H54 (cell line): ENCODE measurements at regions not wholly inside any gene's neighbourhood (a gene's known extent, or its start where the extent isn't known, plus 50 kb on each side); places are given as distances from the start of the nearest gene placed in this dataset.
"Not testable (repeated sequence)": the region's sequence is repeated elsewhere in the genome, so short reads cannot be mapped to it uniquely, and the experiment has no call there.

ENCODE experiments used
- DNase-seq: peaks from one replicate; pipeline ENCODE4 v3.0.0; 2011; ENCODE audit warnings: low spot score, mixed read lengths; ENCODE audit not compliant: insufficient read length
- FAIRE-seq: peaks from 3 replicates; lab custom pipeline; 2011; peaks lifted over from hg19 to GRCh38; lab: Jason Lieb, UNC
- POLR2A ChIP-seq: IDR thresholded peaks from 2 replicates; pipeline ENCODE4 v1.6.1; 2011; ENCODE audit warnings: low read depth, mild to moderate bottlenecking, low read length

- TF ChIP-seq POLR2A: no peak
- FAIRE-seq: no peak
- DNase-seq: no peak
These were observed 326.4 kb upstream of the KIF2B start for GRCh38 chr17:53496356-53496755.

GRCh38 chr17:53492532-53492931 lies 330.2 kb upstream of the KIF2B start:
- TF ChIP-seq POLR2A: no peak
- no peak for FAIRE-seq

DNA sequence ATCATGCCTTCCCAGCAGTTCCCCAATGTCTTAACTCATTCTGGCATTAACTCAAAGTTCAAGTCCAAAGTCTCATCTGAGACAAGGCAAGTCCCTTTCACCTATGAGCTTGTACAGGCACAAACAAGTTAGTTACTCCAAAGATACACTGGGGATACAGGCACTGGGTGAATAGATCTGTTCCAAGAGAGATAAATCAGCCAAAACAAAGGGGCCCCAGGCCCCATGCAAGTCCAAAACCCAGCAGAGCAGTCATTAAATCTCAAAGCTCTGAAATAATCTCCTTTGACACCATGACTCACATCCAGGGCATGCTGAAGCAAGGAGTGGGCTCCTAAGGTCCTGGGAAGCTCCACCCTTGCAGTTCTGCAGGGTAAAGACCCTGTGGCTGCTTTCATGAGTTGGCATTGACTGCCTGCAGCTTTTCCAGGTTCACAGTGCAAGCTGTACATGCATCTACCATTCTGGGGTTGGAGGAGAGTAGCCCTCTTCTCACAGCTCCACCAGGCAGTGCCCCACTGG lies 332.2 kb upstream of the KIF2B start:
- no peak for DNase-seq
- no peak for TF ChIP-seq POLR2A
- no peak for FAIRE-seq

More at GRCh38 chr17:53492532-53492931, 330.2 kb upstream of the KIF2B start:
- no peak for DNase-seq

- no peak for TF ChIP-seq POLR2A
- no peak for FAIRE-seq
These were observed 339.0 kb upstream of the KIF2B start for GRCh38 chr17:53483704-53484103.

GRCh38 chr17:53475002-53475401 lies 347.7 kb upstream of the KIF2B start:
- DNase-seq (no peak), FAIRE-seq (no peak)
- no peak for TF ChIP-seq POLR2A

More at GRCh38 chr17:53483704-53484103, 339.0 kb upstream of the KIF2B start:
- no peak for DNase-seq

DNA sequence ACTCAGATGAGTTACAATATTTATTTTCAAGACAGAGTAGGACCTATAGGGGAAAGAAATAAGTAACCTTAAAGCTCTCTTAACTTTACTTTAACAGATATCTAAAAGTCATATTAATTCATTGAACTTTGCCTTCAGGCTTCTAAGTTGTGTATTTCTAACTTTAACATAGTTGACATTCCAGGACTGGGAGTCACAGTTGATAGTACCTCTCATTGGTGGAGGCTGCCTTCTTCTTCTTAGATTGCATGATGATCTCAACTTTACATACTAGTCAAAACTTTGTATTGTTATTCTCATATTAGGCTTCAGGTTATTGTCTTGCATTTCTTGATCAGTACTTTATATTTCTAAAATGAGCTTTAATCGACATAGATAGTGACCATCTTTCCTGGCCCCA lies 350.1 kb upstream of the KIF2B start:
- FAIRE-seq (peak; percentile 93), DNase-seq (peak; percentile 6)
- TF ChIP-seq POLR2A: no peak

- DNase-seq: no peak
- no peak for FAIRE-seq
These were observed 351.2 kb upstream of the KIF2B start for GRCh38 chr17:53471514-53471913.

GRCh38 chr17:53470626-53471025 lies 352.1 kb upstream of the KIF2B start:
- no peak for DNase-seq
- FAIRE-seq: no peak
- TF ChIP-seq POLR2A: no peak

More at GRCh38 chr17:53471514-53471913, 351.2 kb upstream of the KIF2B start:
- TF ChIP-seq POLR2A: no peak

DNA sequence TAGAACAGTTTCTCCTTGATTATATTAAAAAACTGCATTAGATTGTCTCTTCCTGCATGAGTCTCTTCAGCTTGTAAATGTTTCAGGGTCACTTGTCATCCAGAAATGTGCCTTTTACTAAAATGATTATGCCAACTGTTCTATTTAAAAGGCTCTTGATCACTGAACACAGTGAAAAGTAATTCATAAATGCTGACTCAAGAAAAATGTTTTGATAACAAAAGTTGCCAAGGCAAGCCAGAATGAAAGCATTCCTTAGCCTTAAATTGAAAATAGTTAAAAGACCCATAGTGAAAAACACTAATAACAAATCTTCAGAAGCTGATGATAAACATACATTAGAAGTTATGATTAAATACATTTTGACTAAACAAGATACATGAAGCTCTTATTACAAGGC lies 356.0 kb upstream of the KIF2B start:
- DNase-seq (no peak), FAIRE-seq (no peak)
- TF ChIP-seq POLR2A: no peak

DNA sequence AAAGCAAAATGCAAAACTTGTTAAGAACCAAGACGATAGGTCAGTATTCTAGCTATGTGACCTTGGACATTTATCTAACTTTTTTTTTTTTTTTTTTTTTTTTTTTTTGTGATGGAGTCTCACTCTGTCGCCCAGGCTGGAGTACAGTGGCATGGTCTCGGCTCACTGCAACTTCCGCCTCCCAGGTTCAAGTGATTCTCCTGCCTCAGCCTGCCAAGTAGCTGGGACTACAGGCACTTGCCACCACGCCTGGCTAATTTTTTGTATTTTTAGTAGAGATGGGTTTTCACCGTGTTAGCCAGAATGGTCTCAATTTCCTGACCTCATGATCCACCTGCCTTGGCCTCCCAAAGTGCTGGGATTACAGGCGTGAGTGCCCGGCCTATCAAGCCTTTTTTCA lies 358.3 kb upstream of the KIF2B start:
- not testable (repeated sequence) for FAIRE-seq, DNase-seq

DNA sequence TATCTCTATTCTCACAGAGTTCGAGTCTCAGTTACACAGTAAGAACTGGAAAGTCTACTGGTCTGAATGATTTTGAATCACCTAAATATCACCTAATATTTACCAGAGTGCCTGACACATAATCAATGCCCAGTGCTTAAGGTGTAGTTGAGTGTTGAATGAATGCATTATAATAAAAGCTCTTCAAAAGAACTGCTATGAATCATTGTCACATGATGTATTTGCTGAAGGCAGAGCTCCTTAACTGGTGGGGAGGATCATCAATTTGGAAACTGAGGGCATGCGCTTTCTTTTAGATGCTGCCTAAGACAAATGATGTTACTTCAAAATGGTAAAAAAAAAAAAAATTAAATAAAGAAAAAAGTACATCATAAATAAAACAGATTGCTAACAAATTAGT lies 359.4 kb upstream of the KIF2B start:
- no peak for TF ChIP-seq POLR2A
- DNase-seq (no peak), FAIRE-seq (no peak)

DNA sequence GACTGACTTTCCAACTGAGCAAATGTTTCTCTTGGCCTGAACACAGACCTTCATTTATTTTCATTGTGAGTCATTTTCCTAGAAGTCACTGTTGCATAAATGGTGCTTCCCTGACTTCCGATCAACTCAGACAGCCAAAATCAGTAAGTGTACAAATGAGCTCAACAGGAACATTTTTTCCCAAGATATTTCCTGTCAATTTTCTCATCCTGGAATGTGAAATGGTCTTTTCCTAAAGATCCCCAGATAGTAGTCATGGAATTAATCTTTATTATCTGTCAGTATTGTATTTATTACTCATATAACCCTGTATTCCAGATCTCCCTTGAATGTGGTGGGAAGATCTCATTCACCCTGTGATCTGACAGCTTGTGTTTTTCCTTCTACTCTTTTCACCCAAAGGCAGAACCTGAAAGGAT lies 360.3 kb upstream of the KIF2B start:
- no peak for TF ChIP-seq POLR2A
- DNase-seq (no peak), FAIRE-seq (no peak)

- DNase-seq, FAIRE-seq: not testable (repeated sequence)
These were observed 366.8 kb upstream of the KIF2B start for GRCh38 chr17:53455943-53456342.

DNA sequence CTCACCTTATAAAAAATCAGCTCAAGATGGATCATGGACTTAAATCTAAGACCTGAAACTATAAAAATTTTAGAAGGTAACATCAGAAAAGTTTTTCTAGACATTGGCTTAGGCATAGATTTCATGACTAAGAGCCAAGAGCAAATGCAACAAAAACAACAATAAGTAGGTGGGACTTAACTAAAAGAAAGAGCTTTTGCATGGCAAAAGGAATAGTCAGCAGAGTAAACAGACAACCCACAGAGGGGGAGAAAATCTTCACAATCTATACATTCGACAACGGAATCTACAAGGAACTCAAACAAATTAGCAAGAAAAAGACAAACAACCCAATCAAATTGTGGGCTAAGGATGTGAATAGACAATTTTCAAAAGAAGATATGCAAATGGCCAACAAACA lies 368.4 kb upstream of the KIF2B start:
- FAIRE-seq (no peak), DNase-seq (no peak)
- no peak for TF ChIP-seq POLR2A

DNA sequence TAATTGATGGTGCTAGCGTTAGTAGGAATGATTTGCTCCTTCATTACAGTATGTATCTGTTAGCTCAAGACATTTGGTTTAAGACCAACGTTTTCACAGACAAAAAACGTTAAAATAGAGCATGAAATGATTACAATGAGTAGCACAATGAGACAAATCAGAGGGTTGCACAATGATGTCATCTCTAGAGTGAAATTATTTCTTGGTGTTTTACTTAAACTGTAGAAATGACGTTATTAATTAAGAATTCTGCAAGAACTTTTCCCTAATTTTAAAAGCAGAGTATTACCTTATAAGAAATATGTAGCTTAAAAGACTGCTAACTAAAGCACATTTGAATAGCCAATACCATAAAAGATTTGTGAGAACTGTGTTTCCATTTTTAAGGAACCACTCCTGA lies 373.4 kb upstream of the KIF2B start:
- peak; percentile 38 for FAIRE-seq
- DNase-seq: no peak
- no peak for TF ChIP-seq POLR2A

DNA sequence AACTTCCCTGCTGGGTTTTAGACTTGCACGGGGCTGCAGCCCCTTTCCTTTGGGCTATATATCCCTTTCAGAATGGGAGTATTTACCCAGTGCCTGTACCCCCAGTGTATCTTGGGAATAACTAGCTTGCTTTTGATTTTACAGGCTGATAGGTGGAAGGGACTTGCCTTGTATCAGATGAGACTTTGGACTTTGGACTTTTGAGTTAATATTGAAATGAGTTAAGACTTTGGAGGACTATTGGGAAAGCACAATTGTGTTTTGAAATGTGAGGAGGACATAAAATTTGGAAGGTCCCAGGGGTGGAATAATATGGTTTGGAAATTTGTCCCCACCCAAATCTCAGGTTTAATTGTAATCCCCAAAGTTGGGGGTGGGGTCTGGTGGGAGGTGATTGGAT lies 393.8 kb upstream of the KIF2B start:
- FAIRE-seq (no peak), DNase-seq (no peak)
- no peak for TF ChIP-seq POLR2A
